ENCODE measurements at regions not wholly inside any gene's neighbourhood (a gene's known extent, or its start where the extent isn't known, plus 50 kb on each side); places are given as distances from the start of the nearest gene placed in this dataset.

- Histone ChIP-seq H3K9me3 (ENCODE audit: control insufficient read depth, low read length) (no peaks in the 10 kb centered on the region), H3K4me3 (ENCODE audit: low read depth, low read length) (no peak overlapping the region), H2AFZ (no peak overlapping the region), H3K27me3 (ENCODE audit: control insufficient read depth, insufficient read depth, low read length) (no peaks in the 10 kb centered on the region), H3K4me1 (no peaks in the 10 kb centered on the region), H3K4me2 (ENCODE audit: low read length) (no peak overlapping the region), H3K79me2 (no peaks in the 10 kb centered on the region), H3K27ac (no peak overlapping the region), H3K9ac (no peak overlapping the region), H3K36me3 (ENCODE audit: control insufficient read depth, insufficient read depth, low read length) (no peaks in the 10 kb centered on the region)
- no peak for TF ChIP-seq CTCF (IDR thresholded peaks at IDR 0.05)
Observed at GRCh38 chr4:170666909-170667308, 577.2 kb upstream of the AADAT start.

GRCh38 chr4:170662250-170662649, 572.5 kb upstream of the AADAT start:
- H3K4me3 ChIP-seq (ENCODE audit: low read depth, low read length), result no peak overlapping the region
- no peaks in the 10 kb centered on the region for H3K36me3 ChIP-seq (ENCODE audit: control insufficient read depth, insufficient read depth, low read length)
- no peaks in the 10 kb centered on the region for H3K4me1 ChIP-seq
- no peak overlapping the region for H3K4me2 ChIP-seq (ENCODE audit: low read length)
- no peaks in the 10 kb centered on the region for H3K79me2 ChIP-seq
- no peak overlapping the region for H3K9ac ChIP-seq
- H2AFZ ChIP-seq, result no peak overlapping the region
- TF ChIP-seq CTCF (IDR thresholded peaks at IDR 0.05), result no peak
- H3K27ac ChIP-seq, result no peak overlapping the region
- H3K27me3 ChIP-seq (ENCODE audit: control insufficient read depth, insufficient read depth, low read length), result no peaks in the 10 kb centered on the region
- H3K9me3 ChIP-seq (ENCODE audit: control insufficient read depth, low read length), result no peaks in the 10 kb centered on the region

GRCh38 chr4:170657761-170658160, 568.0 kb upstream of the AADAT start:
- no peak overlapping the region for H3K4me3 ChIP-seq (ENCODE audit: low read depth, low read length)
- no peak overlapping the region for H3K4me2 ChIP-seq (ENCODE audit: low read length)
- no peaks in the 10 kb centered on the region for H3K9me3 ChIP-seq (ENCODE audit: control insufficient read depth, low read length)
- no peak overlapping the region for H3K27ac ChIP-seq
- no peak overlapping the region for H2AFZ ChIP-seq
- no peaks in the 10 kb centered on the region for H3K27me3 ChIP-seq (ENCODE audit: control insufficient read depth, insufficient read depth, low read length)
- no peaks in the 10 kb centered on the region for H3K4me1 ChIP-seq
- H3K79me2 ChIP-seq, result no peaks in the 10 kb centered on the region
- TF ChIP-seq CTCF (IDR thresholded peaks at IDR 0.05), result no peak
- H3K36me3 ChIP-seq (ENCODE audit: control insufficient read depth, insufficient read depth, low read length), result no peaks in the 10 kb centered on the region
- H3K9ac ChIP-seq, result no peak overlapping the region

GRCh38 chr4:170656506-170656905, 566.8 kb upstream of the AADAT start:
- no peak overlapping the region for H3K4me2 ChIP-seq (ENCODE audit: low read length)
- H3K27ac ChIP-seq, result no peak overlapping the region
- no peaks in the 10 kb centered on the region for H3K79me2 ChIP-seq
- TF ChIP-seq CTCF (IDR thresholded peaks at IDR 0.05), result no peak
- no peaks in the 10 kb centered on the region for H3K9me3 ChIP-seq (ENCODE audit: control insufficient read depth, low read length)
- H3K36me3 ChIP-seq (ENCODE audit: control insufficient read depth, insufficient read depth, low read length), result no peaks in the 10 kb centered on the region
- no peaks in the 10 kb centered on the region for H3K4me1 ChIP-seq
- no peak overlapping the region for H2AFZ ChIP-seq
- no peak overlapping the region for H3K9ac ChIP-seq
- no peaks in the 10 kb centered on the region for H3K27me3 ChIP-seq (ENCODE audit: control insufficient read depth, insufficient read depth, low read length)
- no peak overlapping the region for H3K4me3 ChIP-seq (ENCODE audit: low read depth, low read length)

- no peaks in the 10 kb centered on the region for H3K27me3 ChIP-seq (ENCODE audit: control insufficient read depth, insufficient read depth, low read length)
- H3K4me2 ChIP-seq (ENCODE audit: low read length), result no peak overlapping the region
- no peaks in the 10 kb centered on the region for H3K79me2 ChIP-seq
- no peaks in the 10 kb centered on the region for H3K9me3 ChIP-seq (ENCODE audit: control insufficient read depth, low read length)
- H3K4me3 ChIP-seq (ENCODE audit: low read depth, low read length), result no peak overlapping the region
- no peaks in the 10 kb centered on the region for H3K36me3 ChIP-seq (ENCODE audit: control insufficient read depth, insufficient read depth, low read length)
- no peak for TF ChIP-seq CTCF (IDR thresholded peaks at IDR 0.05)
- no peak overlapping the region for H3K27ac ChIP-seq
- H3K4me1 ChIP-seq, result no peaks in the 10 kb centered on the region
- no peak overlapping the region for H2AFZ ChIP-seq
- no peak overlapping the region for H3K9ac ChIP-seq
Observed at GRCh38 chr4:170652571-170652970, 562.8 kb upstream of the AADAT start.

Measured in parathyroid adenoma (tissue), 2 donors.